Stimulated activated CD8-positive, alpha-beta memory T cell treated with anti-CD3 and anti-CD28 coated beads, Interleukin-15, amount 100 ng/mL, for 4 hours (primary cell): ENCODE measurements at regions not wholly inside any gene's neighbourhood (a gene's known extent, or its start where the extent isn't known, plus 50 kb on each side); places are given as distances from the start of the nearest gene placed in this dataset.

Source experiments
- DNase-seq, 2 donors: peaks; one replicate each; pipeline ENCODE4 v3.0.0-alpha.2; 2020; ENCODE audit warnings: low read depth in 2 of 2

DNA sequence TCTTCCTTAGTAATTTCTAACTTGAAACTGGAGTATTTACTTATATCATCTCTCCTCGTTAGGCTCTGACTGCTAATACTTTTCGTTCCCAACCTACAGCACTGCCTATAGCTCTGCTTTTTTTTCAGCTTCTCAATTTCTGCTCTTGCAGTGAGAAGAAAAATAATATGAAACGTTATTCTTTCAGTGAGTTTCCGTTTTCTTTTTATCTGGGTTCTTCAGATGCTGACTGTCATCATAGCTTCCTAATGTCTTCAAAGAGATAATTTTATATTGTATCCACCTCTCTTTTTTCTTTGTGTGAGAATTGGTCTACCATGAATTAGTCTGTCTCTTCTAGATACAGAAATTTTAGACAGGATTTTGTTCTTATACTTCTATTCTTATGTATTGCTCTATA is 454.9 kb downstream of the LMO7 start:
- no peak for DNase-seq

DNA sequence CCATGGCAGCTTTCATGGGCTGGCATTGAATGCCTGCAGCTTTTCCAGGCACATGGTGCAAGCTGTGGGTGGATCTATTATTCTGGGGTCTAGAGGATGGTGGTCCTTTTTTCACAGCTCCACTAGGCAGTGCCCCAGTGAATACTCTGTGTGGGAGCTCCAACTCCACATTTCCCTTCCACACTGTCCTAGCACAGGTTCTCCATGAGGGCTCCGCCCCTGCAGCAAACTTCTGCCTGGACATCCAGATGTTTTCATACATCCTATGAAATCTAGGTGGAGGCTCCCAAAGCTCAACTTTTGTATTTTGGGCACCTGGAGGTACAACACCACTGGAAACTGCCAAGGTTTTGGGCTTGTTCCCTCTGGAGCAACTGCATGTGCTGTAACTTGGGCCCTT is 450.6 kb downstream of the LMO7 start:
- no peak for DNase-seq

DNA sequence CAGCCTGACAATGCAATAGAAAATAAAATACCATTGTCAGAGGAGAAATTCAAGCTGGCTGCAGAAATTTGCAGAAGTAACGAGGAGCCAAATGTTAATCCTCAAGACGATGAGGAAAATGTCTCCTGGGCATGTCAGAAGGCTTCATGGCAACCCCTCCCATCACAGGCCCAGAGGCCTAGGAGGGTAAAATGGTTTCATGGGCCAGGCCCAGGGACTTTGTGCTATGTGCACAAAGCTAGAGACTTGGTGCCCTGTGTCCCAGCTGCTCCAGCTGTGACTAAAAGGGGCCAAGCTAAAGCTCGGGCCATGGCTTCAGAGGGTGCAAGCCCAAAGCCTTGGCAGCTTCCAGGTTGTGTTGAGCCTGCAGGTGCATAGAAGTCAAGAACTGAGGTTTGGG is 431.7 kb downstream of the LMO7 start:
- no peak for DNase-seq

GRCh38 chr13:76053181-76053580 is 417.1 kb downstream of the LMO7 start:
- no peak for DNase-seq

- no peak for DNase-seq
Observed at GRCh38 chr13:76049376-76049746, 413.2 kb downstream of the LMO7 start.

GRCh38 chr13:76048675-76049375 is 412.7 kb downstream of the LMO7 start:
- DNase-seq, result no peak

- no peak for DNase-seq
Observed at GRCh38 chr13:76048131-76048530, 412.0 kb downstream of the LMO7 start.

DNA sequence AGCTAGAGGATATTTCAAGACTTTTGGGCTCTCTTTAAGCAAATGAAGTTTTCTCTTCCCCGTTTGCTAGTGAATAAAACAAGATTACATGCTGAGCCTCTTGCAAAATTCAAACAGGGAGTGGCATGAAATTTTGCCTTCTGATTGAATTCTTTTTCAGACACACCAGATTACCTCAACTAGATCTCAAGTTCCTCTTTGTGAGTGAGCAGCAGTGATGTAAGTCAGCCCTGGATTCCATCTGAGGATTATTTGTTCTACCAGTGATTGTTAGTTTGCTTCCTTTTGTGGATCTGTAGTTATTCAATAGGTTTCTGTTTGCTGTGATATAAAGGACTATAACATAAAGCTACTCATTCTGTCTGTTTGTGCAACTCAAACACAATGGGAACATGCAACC is 407.7 kb downstream of the LMO7 start:
- no peak for DNase-seq

- DNase-seq, result no peak
Observed at GRCh38 chr13:76038920-76039716, 403.0 kb downstream of the LMO7 start.

GRCh38 chr13:76036176-76036575 is 400.0 kb downstream of the LMO7 start:
- no peak for DNase-seq

DNA sequence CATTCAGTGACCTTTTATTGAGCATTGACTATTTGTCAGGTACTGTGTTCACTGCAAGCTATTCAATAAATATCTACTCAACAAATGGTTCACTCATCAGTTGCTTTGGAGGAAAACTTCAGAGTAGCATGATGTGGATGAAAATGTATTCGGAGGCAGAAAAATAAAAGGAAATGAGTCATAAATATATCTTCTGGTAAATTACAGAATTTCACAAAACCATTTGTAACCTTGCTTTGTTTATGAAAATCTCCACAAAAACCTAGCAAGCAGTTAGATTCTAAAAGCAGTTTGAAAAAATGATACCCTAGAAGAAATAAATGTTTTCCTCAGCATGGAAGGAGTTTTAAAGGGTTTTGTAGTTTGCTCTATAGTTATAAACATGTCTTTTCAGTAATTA is 399.6 kb downstream of the LMO7 start:
- DNase-seq, result no peak

- DNase-seq, result no peak
Observed at GRCh38 chr13:76029706-76030105, 393.6 kb downstream of the LMO7 start.

- no peak for DNase-seq
Observed at GRCh38 chr13:76029088-76029487, 393.0 kb downstream of the LMO7 start.

- DNase-seq, result no peak
Observed at GRCh38 chr13:76027131-76027530, 391.0 kb downstream of the LMO7 start.

DNA sequence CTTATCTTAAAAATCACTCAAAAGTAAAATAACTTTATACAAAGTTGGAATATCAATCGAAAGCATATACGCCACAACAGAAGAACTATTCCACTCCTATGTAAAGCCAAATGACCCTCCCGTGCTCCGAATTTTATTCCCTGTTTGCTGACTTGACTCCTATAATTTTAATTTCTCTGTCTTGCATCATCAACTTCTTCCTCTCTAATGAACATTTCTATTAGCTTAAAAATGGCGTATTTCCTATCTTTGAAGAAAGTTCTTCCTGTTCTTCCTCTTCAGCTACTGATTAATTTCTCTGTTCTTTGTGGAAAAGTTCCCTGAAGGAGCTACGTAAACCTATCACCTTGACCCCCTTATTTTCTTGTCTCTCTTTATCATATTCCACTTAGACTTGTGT is 389.3 kb downstream of the LMO7 start:
- DNase-seq, result no peak

GRCh38 chr13:76024151-76024550 is 388.0 kb downstream of the LMO7 start:
- DNase-seq, result no peak

DNA sequence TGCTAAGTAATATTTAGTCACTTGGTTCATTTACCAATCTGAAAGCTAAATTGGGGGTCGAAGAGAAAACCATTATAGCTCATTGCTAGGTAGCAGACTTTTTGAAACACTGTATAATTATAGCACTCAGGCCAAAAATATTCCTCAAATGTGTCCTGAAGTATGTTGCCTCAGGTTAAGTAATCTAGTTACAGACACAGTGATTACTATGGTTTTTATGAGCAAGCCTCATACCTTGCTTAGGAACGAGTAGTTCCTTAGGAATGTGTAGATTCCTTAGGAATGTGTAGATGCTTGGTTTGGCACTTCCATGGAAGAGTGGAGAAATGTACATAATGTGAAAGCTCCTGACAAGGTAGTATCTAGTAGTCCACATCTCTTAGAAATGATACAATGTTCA is 387.5 kb downstream of the LMO7 start:
- no peak for DNase-seq

DNA sequence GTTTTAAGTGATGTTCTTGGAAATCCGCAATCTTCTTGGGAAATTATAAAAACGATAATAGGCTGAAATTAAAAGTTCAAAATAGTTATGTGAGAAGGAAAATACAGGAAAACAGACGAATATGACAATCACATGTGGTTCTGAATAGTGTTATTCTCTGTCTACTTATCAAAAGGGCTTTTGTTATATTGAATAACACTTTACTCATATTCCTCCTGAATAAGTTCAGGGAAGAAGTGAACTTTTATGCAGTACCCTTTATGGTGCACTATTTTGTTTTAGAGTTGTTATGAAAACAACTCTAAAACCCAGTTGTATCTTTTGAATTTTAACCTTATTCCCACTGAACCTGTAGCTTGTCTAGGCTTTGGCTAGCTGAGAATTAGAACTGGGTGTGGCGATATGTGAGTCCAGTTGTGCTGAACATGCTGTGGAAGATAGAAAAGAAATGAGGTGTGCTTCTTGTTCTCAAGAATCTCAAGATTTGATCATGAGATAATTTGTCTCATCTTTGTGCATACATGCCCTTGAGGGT is 384.4 kb downstream of the LMO7 start:
- no peak for DNase-seq

DNA sequence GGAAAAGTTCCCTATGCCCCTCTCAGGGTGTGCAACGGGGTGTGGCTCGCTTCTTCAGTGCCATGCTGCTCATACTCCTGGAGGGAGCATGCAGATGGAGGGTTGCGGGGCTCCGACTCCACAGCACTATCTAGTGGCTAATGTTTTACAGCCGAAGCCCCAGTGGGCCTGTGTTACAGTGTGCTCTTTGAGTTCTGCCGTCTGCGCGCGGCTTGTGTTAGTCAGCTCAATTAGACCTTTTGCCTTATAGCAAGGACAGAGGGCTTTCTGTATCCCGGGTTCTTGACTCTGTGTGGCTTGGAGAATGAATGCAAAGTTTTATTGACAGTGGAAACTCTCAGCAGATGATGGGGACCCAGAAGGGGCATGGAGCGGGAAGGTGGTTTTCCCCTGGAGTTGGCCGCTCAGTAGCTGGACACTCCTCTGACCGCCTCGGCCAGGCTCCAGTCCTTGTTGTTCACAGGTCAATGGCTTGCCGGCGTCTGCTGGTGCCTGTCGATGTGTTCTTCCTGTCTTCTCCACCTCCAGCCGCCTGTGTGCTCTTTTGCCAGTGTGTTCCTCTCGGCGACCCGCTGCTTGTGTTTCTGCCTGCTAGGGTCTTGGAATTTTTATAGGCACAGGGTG is 383.4 kb downstream of the LMO7 start:
- DNase-seq, result no peak

DNA sequence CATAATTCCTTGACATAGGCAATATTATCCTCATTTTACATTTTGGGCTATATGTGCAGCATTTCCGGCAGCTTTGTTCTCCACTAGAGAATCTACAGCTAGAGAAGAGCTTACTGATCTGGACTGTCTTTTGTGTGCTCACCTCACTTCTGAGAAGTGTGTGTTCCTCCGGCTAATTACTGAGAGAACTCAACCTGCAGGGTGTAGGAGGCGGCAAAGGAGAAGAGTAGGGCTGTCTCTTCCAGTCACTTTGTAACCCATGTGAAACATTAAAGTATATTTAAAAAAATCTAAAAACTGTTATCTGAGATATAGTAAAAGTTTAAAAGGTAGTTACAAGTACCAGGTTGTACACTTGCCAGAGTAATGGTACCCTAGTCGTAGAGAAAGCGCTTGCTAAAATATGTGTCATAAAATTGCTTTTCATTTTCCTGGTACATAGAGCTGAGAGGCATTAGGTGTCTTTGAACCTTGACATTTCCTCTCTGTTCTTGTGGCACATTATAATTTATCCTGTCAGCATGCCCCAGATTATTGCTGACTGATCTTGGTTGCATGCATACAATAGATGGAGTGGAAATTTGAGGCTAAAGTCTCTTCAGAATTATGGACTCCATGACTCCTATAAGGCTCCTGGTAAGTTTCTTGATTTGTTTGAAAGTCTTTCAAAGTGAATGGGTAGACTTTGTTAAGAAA is 381.9 kb downstream of the LMO7 start:
- no peak for DNase-seq

GRCh38 chr13:76016799-76017400 is 380.8 kb downstream of the LMO7 start:
- DNase-seq, result no peak
